ENCODE measurements at regions not wholly inside any gene's neighbourhood (a gene's known extent, or its start where the extent isn't known, plus 50 kb on each side); places are given as distances from the start of the nearest gene placed in this dataset.

GRCh38 chrX:39605183-39605582 is 492.6 kb downstream of the BCOR start:
- no peak overlapping the region for H3K27ac ChIP-seq
- ATAC-seq (ENCODE audit: insufficient number of reproducible peaks, low FRiP score, low read depth) (no peak), DNase-seq (ENCODE audit: low spot score) (no peak)
- no peaks in the 10 kb centered on the region for H3K9me3 ChIP-seq
- no peaks in the 10 kb centered on the region for H3K36me3 ChIP-seq
- H3K27me3 ChIP-seq (replicated peaks; ENCODE audit: insufficient read depth): no peaks in the 10 kb centered on the region
- H3K4me3 ChIP-seq: no peak overlapping the region
- TF ChIP-seq CTCF (IDR thresholded peaks at IDR 0.05): no peak
- peaks cover 0 to 10% of the 10 kb centered on the region in 2 donors for H3K4me1 ChIP-seq (ENCODE audit: control insufficient read depth in 1 of 2, low read depth in 2 of 2)

DNA sequence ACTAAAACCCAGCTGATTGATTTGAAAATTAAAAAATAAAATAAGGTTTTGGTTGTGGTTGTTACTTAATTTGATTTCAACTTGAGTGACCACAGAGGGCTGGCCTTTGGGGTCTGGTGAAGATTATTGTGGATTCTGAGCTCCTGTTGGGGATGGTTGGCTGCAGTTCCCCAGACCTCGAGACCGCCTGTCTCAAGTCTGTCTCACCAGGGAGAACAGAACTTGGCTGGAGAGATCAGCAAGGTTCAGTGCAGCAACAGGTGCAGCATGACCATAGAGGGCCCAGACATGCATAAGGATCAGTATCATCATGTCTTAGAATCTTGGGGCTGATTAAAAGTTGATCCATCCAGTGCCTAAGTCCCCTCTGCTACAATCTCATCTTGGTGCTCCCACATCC is 491.9 kb downstream of the BCOR start:
- DNase-seq (ENCODE audit: low spot score): no peak
- Histone ChIP-seq H3K4me3 (no peak overlapping the region), H3K4me1 (ENCODE audit: control insufficient read depth in 1 of 2, low read depth in 2 of 2) (peaks cover 0 to 10% of the 10 kb centered on the region in 2 donors), H3K27me3 (replicated peaks; ENCODE audit: insufficient read depth) (no peaks in the 10 kb centered on the region), H3K36me3 (no peaks in the 10 kb centered on the region), H3K9me3 (no peaks in the 10 kb centered on the region), H3K27ac (no peak overlapping the region)
- TF ChIP-seq CTCF (IDR thresholded peaks at IDR 0.05): no peak
- no peak for ATAC-seq (ENCODE audit: insufficient number of reproducible peaks, low FRiP score, low read depth)

GRCh38 chrX:39609941-39610340 is 487.8 kb downstream of the BCOR start:
- no peak for TF ChIP-seq CTCF (IDR thresholded peaks at IDR 0.05)
- ATAC-seq (ENCODE audit: insufficient number of reproducible peaks, low FRiP score, low read depth) (no peak), DNase-seq (ENCODE audit: low spot score) (no peak)
- Histone ChIP-seq H3K9me3 (no peaks in the 10 kb centered on the region), H3K27me3 (replicated peaks; ENCODE audit: insufficient read depth) (no peaks in the 10 kb centered on the region), H3K4me3 (no peak overlapping the region), H3K4me1 (ENCODE audit: control insufficient read depth in 1 of 2, low read depth in 2 of 2) (peaks cover 3 to 8% of the 10 kb centered on the region in 2 donors), H3K36me3 (no peaks in the 10 kb centered on the region), H3K27ac (no peak overlapping the region)

DNA sequence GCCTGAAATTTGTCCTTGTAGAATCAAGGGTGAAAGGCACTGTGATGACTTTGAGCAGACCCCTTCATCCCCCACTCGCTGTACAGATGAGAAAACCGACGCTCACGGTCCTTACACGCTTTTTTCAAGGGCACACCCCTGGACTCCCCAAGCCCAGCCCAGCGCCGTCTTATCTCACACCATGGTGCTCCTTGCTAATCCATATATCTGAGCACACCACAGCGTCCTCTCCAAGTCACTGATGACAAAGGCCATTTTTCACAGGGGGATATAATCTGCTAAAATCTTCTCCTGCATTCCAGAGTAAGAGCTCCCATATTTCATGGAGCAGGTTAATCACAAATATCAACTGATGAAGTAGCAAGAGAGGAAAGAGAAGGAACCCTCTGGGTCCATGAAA is 486.3 kb downstream of the BCOR start:
- ATAC-seq (ENCODE audit: insufficient number of reproducible peaks, low FRiP score, low read depth) (no peak), DNase-seq (ENCODE audit: low spot score) (no peak)
- H3K36me3 ChIP-seq: no peaks in the 10 kb centered on the region
- H3K27me3 ChIP-seq (replicated peaks; ENCODE audit: insufficient read depth): no peaks in the 10 kb centered on the region
- no peak for TF ChIP-seq CTCF (IDR thresholded peaks at IDR 0.05)
- H3K4me1 ChIP-seq (ENCODE audit: control insufficient read depth in 1 of 2, low read depth in 2 of 2): peaks cover 3 to 8% of the 10 kb centered on the region in 2 donors
- no peaks in the 10 kb centered on the region for H3K9me3 ChIP-seq
- H3K4me3 ChIP-seq: no peak overlapping the region
- no peak overlapping the region for H3K27ac ChIP-seq

DNA sequence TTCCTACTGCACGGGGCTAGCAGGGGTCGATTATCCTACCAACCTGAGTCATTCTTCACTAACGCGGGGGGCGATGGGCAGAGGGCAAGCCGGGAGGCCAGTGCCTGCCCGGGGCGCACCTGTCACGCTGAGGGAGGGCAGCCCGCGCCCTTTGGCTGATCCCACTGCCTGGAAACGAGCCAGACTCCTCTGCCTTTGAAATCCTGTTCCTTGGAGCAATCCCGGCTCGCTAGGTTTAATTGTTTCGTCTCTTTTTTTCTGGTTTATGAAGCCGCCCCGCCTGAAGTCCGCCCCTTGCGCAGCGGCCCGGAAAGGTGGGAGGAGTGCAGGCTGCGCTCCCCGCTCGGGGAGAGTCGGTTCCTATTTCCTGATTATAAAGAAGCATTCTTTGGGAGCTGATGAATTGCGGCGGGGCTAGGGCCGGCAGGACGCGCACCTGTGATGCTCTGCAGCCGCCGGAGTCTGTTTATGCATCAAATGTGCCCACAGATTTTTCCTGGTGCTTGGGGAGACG is 484.2 kb downstream of the BCOR start:
- Histone ChIP-seq H3K27me3 (replicated peaks; ENCODE audit: insufficient read depth) (no peaks in the 10 kb centered on the region), H3K9me3 (no peaks in the 10 kb centered on the region), H3K27ac (no peak overlapping the region), H3K4me1 (ENCODE audit: control insufficient read depth in 1 of 2, low read depth in 2 of 2) (peaks cover 3 to 8% of the 10 kb centered on the region in 2 donors), H3K4me3 (peak overlapping the region; percentile 64), H3K36me3 (no peaks in the 10 kb centered on the region)
- ATAC-seq (ENCODE audit: insufficient number of reproducible peaks, low FRiP score, low read depth) (no peak), DNase-seq (ENCODE audit: low spot score) (no peak)
- TF ChIP-seq CTCF (IDR thresholded peaks at IDR 0.05): no peak
